ENCODE measurements at regions not wholly inside any gene's neighbourhood (a gene's known extent, or its start where the extent isn't known, plus 50 kb on each side); places are given as distances from the start of the nearest gene placed in this dataset.
A peak's percentile ranks its signal among the peaks of the same experiment; 100 is the strongest.

DNA sequence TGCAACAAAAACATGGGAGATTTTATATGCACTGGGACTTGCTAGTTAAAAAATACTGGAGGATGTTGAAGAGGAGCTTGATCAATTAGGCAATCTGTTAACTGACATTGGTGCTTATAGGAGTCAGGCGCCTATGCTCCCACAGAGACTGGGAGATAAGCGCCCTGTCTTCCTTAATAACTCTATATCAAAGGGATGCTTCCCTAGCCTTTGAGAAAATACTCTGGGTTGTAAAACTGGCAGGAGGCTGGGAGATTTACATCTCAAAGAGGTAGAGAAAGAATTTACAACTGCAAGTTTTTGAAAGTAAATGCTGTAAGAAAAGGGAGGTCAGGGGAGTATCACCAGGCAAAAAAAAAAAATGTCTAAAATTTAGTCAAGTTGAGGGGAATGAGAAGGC lies 325.4 kb downstream of the PCDH10 start:
- Mint-ChIP-seq H3K9me3 (ENCODE audit: unreplicated experiment) (no peaks in the 10 kb centered on the region), H3K4me1 (ENCODE audit: insufficient read depth, unreplicated experiment) (no peaks in the 10 kb centered on the region), H3K27ac (ENCODE audit: low read depth, unreplicated experiment) (no peak overlapping the region), H3K27me3 (ENCODE audit: insufficient read depth, unreplicated experiment) (no peaks in the 10 kb centered on the region), H3K4me3 (ENCODE audit: unreplicated experiment) (no peak overlapping the region), H3K36me3 (ENCODE audit: insufficient read depth, unreplicated experiment) (no peaks in the 10 kb centered on the region)
- intact Hi-C loops (cut with micrococcal nuclease): no loop called here
- ChIA-PET POLR2A (interaction anchor here (0.7 kb wide), 1 partner anchor 73 kb away, joined by 3 read pairs; no protein-coding TSS in a partner anchor), CTCF (no interaction called here)
- BruUV-seq (replicated peaks): no TSS peak
- no peak for DNase-seq (ENCODE audit: unreplicated experiment)
- TF ChIP-seq, protein P1, sequence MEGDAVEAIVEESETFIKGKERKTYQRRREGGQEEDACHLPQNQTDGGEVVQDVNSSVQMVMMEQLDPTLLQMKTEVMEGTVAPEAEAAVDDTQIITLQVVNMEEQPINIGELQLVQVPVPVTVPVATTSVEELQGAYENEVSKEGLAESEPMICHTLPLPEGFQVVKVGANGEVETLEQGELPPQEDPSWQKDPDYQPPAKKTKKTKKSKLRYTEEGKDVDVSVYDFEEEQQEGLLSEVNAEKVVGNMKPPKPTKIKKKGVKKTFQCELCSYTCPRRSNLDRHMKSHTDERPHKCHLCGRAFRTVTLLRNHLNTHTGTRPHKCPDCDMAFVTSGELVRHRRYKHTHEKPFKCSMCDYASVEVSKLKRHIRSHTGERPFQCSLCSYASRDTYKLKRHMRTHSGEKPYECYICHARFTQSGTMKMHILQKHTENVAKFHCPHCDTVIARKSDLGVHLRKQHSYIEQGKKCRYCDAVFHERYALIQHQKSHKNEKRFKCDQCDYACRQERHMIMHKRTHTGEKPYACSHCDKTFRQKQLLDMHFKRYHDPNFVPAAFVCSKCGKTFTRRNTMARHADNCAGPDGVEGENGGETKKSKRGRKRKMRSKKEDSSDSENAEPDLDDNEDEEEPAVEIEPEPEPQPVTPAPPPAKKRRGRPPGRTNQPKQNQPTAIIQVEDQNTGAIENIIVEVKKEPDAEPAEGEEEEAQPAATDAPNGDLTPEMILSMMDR (IDR thresholded peaks at IDR 0.05; ENCODE audit: unreplicated experiment): no peak

DNA sequence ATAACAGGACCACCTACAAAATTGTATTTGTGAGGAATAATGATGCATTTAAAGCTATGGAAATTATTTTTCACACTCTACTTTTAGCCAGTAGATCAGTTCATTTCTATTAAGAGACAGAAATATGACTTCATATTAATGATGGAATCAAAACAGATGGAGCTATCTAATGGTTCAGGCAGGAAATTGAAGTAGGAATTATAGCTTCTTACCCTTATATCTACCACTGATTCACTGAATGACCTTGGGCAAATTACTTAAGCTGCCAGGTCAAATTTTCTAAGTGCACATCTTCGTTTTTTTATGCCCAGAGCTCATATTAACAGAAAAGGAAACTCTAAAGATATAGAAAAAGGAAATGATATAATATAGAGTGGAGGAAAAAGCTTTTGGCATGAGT lies 323.1 kb downstream of the PCDH10 start:
- no TSS peak for BruUV-seq (replicated peaks)
- Mint-ChIP-seq H3K27ac (ENCODE audit: low read depth, unreplicated experiment) (no peak overlapping the region), H3K27me3 (ENCODE audit: insufficient read depth, unreplicated experiment) (no peaks in the 10 kb centered on the region), H3K36me3 (ENCODE audit: insufficient read depth, unreplicated experiment) (no peaks in the 10 kb centered on the region), H3K4me3 (ENCODE audit: unreplicated experiment) (no peak overlapping the region), H3K4me1 (ENCODE audit: insufficient read depth, unreplicated experiment) (no peaks in the 10 kb centered on the region), H3K9me3 (ENCODE audit: unreplicated experiment) (no peaks in the 10 kb centered on the region)
- ChIA-PET POLR2A (interaction anchor here (0.6 kb wide), 1 partner anchor 89 kb away, joined by 3 read pairs; no protein-coding TSS in a partner anchor), CTCF (interaction anchor here (0.7 to 2.5 kb wide), 4 partner anchors 12 to 319 kb away, joined by 3 to 7 read pairs (median 3); no protein-coding TSS in a partner anchor)
- intact Hi-C loops (cut with micrococcal nuclease): no loop called here
- no peak for DNase-seq (ENCODE audit: unreplicated experiment)
- TF ChIP-seq, protein P1 (IDR thresholded peaks at IDR 0.05; ENCODE audit: unreplicated experiment): no peak

GRCh38 chr4:133467290-133467947 lies 318.3 kb downstream of the PCDH10 start:
- POLR2A ChIA-PET: no interaction called here

GRCh38 chr4:133465022-133465421 lies 315.9 kb downstream of the PCDH10 start:
- no peak overlapping the region for H3K27ac Mint-ChIP-seq (ENCODE audit: low read depth, unreplicated experiment)
- intact Hi-C loops (cut with micrococcal nuclease): no loop called here
- peaks cover 5% of the 10 kb centered on the region for H3K4me1 Mint-ChIP-seq (ENCODE audit: insufficient read depth, unreplicated experiment)
- H3K9me3 Mint-ChIP-seq (ENCODE audit: unreplicated experiment): no peaks in the 10 kb centered on the region
- no peak for DNase-seq (ENCODE audit: unreplicated experiment)
- no peaks in the 10 kb centered on the region for H3K36me3 Mint-ChIP-seq (ENCODE audit: insufficient read depth, unreplicated experiment)
- POLR2A ChIA-PET: interaction anchor here (0.6 kb wide), 1 partner anchor 403 kb away, joined by 3 read pairs; no protein-coding TSS in a partner anchor
- BruUV-seq (replicated peaks): no TSS peak
- H3K27me3 Mint-ChIP-seq (ENCODE audit: insufficient read depth, unreplicated experiment): no peaks in the 10 kb centered on the region
- TF ChIP-seq, protein P1 (IDR thresholded peaks at IDR 0.05; ENCODE audit: unreplicated experiment): no peak
- no peak overlapping the region for H3K4me3 Mint-ChIP-seq (ENCODE audit: unreplicated experiment)
- CTCF ChIA-PET: interaction anchor here (0.6 to 1.4 kb wide), 3 partner anchors 19 to 1312 kb away, joined by 3 to 8 read pairs (median 3); no protein-coding TSS in a partner anchor

More at GRCh38 chr4:133467290-133467947, 318.3 kb downstream of the PCDH10 start:
- Mint-ChIP-seq H3K27me3 (ENCODE audit: insufficient read depth, unreplicated experiment) (no peaks in the 10 kb centered on the region), H3K27ac (ENCODE audit: low read depth, unreplicated experiment) (peak overlapping the region; percentile 23), H3K4me3 (ENCODE audit: unreplicated experiment) (no peak overlapping the region), H3K4me1 (ENCODE audit: insufficient read depth, unreplicated experiment) (peaks cover 5% of the 10 kb centered on the region), H3K9me3 (ENCODE audit: unreplicated experiment) (no peaks in the 10 kb centered on the region), H3K36me3 (ENCODE audit: insufficient read depth, unreplicated experiment) (no peaks in the 10 kb centered on the region)
- intact Hi-C loops (cut with micrococcal nuclease): no loop called here
- TF ChIP-seq, protein P1 (IDR thresholded peaks at IDR 0.05; ENCODE audit: unreplicated experiment): no peak
- CTCF ChIA-PET: no interaction called here
- BruUV-seq (replicated peaks): no TSS peak
- DNase-seq (ENCODE audit: unreplicated experiment): no peak

Data from MCF 10A (cell line).